Coronary artery (tissue), 2 donors: ENCODE measurements at regions not wholly inside any gene's neighbourhood (a gene's known extent, or its start where the extent isn't known, plus 50 kb on each side); places are given as distances from the start of the nearest gene placed in this dataset.

ENCODE experiments used
- DNase-seq: peaks from one replicate; pipeline ENCODE4 v3.0.0-alpha.2; 2017; ENCODE audit warnings: low spot score
- H3K27ac ChIP-seq, 2 donors: fragments of 200-600 bp; sonication (generic); one replicate each; pipeline ENCODE4 v1.5.1; 2016 to 2019
- H3K4me3 ChIP-seq: fragments of 200-600 bp; sonication (generic); 2 replicates; pipeline ENCODE4 v1.5.1; 2016; ENCODE audit warnings: mild to moderate bottlenecking, moderate library complexity
- TF ChIP-seq, protein P1 (sequence below): fragments of 200-600 bp; sonication (generic); IDR thresholded peaks from one replicate; pipeline ENCODE4 v1.5.1; 2019; ENCODE audit warnings: antibody characterized with exemption

DNA sequence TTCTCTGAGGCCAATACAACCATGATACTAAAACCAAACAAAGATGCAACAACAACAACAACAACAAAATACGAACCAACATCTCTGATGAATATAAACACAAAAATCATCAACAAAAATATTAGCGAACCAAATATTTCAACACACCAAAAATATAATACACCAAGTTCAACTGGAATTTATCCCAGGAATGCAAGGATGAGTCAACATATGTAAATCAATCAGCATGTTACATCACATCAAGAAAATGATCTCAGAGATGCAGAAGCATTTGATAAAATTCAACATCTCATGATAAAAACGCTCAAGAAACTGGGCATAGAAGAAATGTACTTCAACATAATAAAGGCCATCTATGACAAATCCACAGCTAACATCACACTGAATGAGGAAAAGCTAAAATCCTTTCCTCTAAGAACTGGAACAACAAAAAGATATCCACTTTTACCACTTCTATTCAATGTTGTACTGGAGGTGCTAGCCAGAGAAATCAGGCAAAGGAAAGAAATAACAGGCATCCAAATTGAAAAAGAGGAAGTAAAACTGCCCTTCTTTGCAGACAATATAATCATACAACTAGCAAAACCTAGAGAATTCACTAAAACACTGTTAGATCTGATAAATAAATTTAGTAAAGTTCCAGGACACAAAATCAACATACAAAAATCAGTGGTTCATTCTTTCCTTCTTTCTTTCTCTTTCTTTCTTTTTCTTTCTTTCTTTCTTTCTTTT lies 2448.7 kb upstream of the PCDH20 start:
- TF ChIP-seq, protein P1, sequence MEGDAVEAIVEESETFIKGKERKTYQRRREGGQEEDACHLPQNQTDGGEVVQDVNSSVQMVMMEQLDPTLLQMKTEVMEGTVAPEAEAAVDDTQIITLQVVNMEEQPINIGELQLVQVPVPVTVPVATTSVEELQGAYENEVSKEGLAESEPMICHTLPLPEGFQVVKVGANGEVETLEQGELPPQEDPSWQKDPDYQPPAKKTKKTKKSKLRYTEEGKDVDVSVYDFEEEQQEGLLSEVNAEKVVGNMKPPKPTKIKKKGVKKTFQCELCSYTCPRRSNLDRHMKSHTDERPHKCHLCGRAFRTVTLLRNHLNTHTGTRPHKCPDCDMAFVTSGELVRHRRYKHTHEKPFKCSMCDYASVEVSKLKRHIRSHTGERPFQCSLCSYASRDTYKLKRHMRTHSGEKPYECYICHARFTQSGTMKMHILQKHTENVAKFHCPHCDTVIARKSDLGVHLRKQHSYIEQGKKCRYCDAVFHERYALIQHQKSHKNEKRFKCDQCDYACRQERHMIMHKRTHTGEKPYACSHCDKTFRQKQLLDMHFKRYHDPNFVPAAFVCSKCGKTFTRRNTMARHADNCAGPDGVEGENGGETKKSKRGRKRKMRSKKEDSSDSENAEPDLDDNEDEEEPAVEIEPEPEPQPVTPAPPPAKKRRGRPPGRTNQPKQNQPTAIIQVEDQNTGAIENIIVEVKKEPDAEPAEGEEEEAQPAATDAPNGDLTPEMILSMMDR = no peak
- H3K4me3 ChIP-seq = no peak overlapping the region

DNA sequence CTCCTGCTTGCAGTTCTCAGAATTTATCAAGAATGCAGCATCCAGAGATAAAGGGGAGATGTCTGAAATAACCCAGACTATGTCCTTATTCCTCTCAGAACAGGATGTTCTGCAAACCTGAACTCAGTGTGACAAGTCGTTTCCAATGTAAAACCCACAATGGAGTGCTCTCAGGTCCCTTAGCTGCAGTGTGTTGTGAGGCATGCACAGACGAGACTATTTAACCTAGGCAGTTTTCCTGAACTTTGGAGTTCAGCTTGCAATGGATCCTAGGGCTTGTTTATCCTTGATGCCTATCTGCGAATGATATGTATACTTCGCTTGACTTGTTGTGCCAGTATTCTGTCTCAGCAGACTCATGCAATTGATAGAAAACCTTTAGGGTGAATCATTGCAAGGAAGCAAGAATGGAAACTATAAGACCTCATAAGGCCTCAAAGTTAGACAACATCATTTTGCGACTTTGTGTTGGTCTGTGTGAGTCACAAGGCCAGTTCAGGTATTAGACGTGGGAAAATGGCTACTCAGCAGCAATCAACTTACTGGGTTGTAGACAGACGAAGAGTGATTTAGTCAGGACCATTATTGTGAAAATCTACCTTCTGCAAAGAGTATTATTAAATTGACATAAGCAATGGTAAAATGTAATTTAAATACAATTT lies 2439.9 kb upstream of the PCDH20 start:
- Histone ChIP-seq H3K4me3 (no peak overlapping the region), H3K27ac (no peak overlapping the region)
- TF ChIP-seq, protein P1 = no peak
- DNase-seq = no peak

More for the DNA sequence above, 2448.7 kb upstream of the PCDH20 start:
- DNase-seq = no peak
- H3K27ac ChIP-seq = no peak overlapping the region

DNA sequence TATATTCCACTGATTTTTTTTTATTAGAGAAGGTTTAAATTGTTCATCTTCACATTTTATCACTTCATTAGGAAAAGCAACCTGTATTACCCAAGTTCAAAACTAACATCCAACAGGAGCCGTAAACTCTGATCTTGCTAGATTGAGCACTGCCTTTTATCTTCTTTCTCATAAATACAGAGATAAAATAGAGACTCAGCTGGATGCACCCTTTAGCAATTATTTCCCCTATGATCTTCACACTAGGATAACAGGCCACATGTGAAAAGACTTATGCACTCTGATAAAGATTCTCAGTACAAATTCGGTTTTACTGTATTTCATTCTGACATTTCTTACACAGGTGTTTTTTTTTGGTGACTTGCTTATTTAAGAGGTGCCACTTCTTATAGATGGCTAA lies 2438.2 kb upstream of the PCDH20 start:
- TF ChIP-seq, protein P1 = no peak

GRCh38 chr13:63851526-63851925 lies 2435.9 kb upstream of the PCDH20 start:
- TF ChIP-seq, protein P1 = no peak
- no peak overlapping the region for H3K4me3 ChIP-seq

More for the DNA sequence above, 2438.2 kb upstream of the PCDH20 start:
- H3K4me3 ChIP-seq = no peak overlapping the region
- DNase-seq = no peak
- no peak overlapping the region for H3K27ac ChIP-seq

DNA sequence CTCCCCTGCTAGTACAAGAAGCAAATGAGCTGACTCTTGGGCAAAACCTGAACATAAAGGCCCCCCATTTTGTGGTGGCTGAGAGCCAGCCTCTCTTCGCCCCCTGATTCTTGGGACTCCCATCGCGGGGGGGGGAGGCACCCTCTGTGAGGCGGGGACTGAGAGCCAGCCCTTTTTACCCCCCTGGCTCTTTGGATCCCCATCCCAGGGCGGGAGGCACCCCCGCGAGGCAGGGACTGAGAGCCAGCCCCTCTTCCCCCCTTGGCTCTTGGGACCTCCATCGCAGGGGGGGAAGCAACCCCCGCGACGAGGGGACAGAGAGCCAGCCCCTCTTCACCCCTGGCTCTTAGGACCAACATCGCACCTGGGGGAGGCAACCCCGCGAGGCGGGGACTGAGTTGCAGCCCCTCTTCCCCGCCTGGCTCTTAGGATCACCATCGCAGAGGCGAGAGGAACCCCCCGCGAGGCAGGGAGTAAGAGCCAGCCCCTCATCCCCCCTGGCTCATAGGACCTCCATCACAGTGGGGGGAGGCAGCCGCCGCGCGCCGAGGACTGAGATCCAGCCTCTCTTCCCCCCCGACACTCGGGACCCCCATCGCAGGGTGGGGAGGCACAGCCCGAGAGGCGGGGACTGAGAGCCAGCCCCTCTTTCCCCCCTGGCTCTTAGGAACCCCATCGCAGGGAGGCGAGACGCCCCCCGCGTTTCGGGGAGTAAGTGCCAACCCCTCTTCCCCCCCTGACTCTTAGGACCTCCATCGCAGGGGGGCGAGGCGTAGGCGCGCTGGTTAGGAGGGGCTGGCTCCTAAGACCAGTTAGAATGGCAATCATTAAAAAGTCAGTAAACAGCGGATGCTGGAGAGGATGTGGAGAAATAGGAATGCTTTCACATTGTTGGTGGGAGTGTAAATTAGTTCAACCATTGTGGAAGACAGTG lies 2428.4 kb upstream of the PCDH20 start:
- Histone ChIP-seq H3K4me3 (no peak overlapping the region), H3K27ac (no peak overlapping the region)
- TF ChIP-seq, protein P1 = no peak
- DNase-seq = no peak

More at GRCh38 chr13:63851526-63851925, 2435.9 kb upstream of the PCDH20 start:
- no peak for DNase-seq
- H3K27ac ChIP-seq = no peak overlapping the region

- TF ChIP-seq, protein P1 = no peak
- no peak overlapping the region for H3K4me3 ChIP-seq
- DNase-seq = no peak
- no peak overlapping the region for H3K27ac ChIP-seq
Observed at GRCh38 chr13:63842102-63842501, 2426.5 kb upstream of the PCDH20 start.
